GM21619 (cell line): ENCODE measurements at regions not wholly inside any gene's neighbourhood (a gene's known extent, or its start where the extent isn't known, plus 50 kb on each side); places are given as distances from the start of the nearest gene placed in this dataset.

ENCODE experiments used
- ATAC-seq: cut with Tn5 transposase; IDR thresholded peaks from one replicate; pipeline ENCODE4 v1.9.1; 2021; ENCODE audit not compliant: unreplicated experiment

DNA sequence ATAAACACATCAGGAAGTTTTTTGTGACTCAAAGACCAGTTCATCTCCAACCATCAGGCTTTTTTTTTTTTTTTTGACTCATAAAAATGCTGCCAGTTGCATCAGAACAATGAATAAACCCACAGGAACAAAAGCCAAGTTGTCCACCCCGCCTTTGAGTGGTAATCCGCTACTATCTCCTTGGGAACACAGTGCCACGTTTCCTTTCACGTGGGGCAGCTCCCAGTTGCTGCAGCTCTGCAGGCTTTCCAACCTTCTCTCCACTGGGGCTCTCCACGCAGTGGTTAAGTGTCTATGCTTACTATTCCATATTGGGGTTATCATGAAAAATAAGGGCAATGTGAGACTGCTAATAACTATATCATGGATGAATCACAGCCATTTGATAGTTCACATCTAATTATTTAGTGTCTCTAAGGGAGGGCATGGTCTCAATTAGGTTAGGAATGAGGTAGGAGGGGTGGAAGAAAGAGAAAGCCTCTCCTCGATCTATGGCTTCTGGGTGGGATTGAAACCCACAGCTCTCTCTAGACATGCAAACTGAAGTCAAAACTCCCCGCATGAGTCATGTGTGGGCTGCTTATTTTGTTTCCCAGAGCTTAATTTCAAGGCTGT lies 55.8 kb upstream of the ACTBL2 start:
- ATAC-seq, result no peak

GRCh38 chr5:57537811-57538210 lies 55.2 kb upstream of the ACTBL2 start:
- ATAC-seq, result no peak

DNA sequence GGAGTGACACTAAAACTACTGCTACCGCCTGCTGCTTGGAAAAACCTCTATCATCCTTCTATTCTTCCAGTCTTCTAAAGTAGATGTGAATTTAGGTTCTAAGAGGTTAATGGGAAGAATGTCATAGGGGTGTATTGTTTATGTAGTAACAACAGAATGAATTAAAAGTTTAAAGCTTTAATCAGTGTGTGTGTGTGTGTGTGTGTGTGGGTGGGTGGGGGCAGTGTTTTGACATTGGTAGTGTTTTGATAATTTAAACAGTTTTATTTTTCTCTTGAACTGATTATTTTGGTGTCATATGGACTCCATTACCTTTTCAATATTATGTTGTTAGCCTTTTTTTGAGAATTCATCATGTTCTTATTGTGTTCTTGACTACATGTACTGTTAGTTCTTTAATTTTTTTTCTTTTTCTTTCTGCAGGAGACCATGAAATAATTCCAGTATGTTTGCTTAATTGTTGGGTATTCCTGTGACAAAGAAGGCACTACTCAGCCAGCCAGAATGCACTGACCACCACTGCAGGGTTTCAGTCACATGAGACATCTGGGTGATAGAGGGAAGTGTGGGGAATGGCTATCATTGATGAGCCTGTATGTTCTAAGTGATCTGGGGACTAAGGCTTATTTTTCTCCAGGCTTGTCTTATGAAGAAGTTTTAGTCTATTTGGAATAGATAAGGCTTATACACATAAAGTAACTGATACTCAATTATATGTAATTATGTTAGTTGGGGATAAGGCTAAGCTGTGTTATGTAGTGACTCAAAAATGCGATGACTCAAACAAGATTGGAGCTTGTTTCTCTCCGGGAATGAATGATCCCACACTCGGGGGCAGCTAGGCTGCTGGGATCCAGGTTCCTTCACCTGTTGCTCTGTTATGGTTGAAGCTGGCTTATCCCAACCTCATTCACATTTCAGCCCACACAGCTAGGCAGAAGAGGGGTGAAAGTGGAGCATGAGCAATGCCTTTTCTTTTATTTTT lies 50.2 kb upstream of the ACTBL2 start:
- ATAC-seq, result no peak
